NK-92 (cell line): ENCODE measurements at regions not wholly inside any gene's neighbourhood (a gene's known extent, or its start where the extent isn't known, plus 50 kb on each side); places are given as distances from the start of the nearest gene placed in this dataset.

Experiments used
- DNase-seq: peaks from one replicate; lab custom pipeline; 2025; ENCODE audit not compliant: unreplicated experiment; lab: John Stamatoyannopoulos, UW

DNA sequence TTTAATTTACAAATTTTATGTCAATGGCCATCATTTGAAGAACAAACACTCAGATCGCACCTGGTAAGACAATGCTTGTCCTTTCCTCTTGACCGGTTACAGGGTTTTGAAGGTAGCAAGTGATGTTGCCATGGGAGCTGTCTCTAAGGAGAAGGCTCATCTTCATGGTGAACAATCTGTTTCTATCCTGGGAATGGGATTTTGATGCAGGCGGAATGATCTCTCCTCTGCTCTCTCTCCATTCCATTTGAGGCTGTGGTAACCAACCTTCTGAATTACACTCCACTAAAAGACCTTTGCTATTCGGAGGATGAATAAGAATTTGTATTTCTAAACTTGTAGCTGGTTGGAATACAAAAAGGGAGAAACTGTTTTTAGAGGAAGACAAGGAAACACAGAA is 57.9 kb upstream of the SLC5A9 start:
- DNase-seq, result no peak

- no peak for DNase-seq
Observed at GRCh38 chr1:48160486-48161132, 61.9 kb upstream of the SLC5A9 start.

DNA sequence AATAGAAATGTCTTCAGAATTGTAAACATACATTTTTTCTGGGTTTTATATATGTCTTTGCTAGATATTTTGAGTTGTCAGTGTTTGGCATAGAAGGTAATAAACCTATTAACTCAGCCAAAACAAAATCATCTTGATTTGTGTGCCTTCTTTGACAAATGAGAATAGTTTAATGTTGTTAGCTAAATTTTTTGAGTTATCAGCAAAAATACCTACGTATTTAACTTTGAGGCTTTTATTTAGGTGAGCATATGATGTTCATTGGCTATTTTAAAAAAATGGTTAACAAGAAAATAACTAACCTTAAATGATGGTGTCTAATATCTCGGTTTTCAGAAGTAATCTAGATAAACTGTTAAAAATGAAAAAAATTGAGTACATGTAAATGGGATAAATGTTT is 83.2 kb upstream of the SLC5A9 start:
- DNase-seq, result no peak

DNA sequence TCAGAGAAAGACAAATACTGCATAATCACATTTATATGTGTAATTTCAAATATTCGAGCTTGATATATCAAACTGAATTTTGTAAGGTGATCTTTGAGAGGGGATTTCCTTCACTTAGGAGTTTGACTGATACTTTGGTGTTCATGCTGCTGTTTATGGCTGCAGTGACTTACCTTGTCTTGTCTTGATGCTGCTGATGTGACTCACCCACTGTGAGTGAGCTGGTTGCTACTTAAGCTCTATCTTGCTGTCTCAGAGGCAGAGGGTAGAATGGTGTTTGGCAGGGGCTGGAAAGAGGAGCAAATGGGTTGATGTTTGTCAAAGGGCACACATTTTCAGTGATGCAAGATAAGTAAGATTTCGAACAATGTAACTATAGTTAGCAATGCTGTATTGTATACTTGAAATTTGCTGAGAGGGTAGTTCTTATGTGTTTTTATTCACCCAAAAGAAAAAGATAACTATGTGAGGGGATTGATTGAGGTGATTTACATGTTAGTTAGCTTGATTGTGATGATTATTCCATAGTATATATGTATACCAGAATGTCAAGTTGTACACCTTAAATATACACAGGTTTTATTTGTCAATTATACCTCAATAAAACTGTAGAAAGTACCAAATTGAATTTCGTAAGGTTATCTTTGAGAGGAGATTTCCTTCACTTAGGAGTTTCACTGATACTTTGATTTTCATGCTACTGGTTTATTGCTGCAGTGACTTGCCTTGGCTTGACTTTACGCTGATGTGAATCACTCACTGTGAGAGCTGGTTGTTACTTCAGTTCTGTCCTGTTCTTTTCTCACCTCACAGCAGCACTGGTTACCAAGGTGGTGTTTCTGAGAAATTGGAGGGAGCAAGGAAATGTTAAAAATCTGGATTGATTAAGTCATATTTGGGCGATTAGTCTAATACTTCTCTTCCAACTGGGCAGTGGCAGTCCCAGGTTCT is 94.5 kb upstream of the SLC5A9 start:
- DNase-seq, result no peak

GRCh38 chr1:48123647-48124046 is 98.9 kb upstream of the SLC5A9 start:
- no peak for DNase-seq

DNA sequence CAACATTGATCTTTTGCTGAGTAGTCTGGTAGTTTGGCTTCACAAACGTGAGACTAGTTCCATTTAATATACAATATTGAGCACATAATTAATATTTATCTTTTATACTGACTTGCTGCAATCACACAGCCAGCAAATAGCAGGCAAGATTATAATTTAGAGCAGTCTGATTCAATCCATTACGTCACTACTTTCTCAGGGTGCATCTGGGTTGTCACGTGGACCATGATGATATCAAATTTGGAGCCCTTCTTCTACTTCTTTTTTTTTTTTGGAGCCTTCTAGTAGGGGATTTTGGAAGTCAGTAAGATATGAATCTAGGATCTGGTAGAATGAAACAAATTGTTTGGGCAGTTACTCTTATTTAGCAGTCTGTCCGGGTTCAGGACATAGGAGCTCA is 100.6 kb upstream of the SLC5A9 start:
- no peak for DNase-seq

- DNase-seq, result no peak
Observed at GRCh38 chr1:48120621-48121020, 101.9 kb upstream of the SLC5A9 start.

- no peak for DNase-seq
Observed at GRCh38 chr1:48115835-48116234, 106.7 kb upstream of the SLC5A9 start.

- no peak for DNase-seq
Observed at GRCh38 chr1:48114596-48115382, 107.7 kb upstream of the SLC5A9 start.

DNA sequence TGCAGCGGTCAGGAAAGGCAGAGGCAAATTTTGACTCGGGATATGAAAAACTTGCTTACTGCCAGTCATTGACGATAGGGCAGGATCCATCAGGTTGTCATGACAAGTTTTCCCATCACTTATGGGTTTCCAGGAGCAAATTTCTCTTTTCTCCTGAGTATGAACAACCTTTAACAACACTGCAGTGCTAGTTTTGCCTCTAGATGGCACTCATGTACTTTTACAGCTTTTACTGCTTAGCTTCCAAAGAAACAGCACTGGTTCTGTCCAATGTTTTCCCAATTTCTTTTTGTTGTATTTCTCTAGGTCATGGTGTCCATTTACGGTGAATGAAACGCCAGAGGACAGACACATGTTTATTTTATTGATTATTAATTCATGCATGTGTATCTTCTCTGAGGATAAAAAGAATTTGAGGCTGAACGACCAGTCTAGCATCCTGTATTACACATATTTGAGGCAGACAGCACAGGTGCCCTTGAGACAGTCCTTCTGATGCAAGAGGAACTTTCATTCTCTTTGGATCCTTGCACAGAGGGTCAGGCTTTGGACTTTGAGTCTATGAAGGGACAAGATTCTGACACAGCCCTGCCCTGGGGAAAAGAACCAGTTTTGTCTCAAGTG is 112.3 kb upstream of the TRABD2B start:
- no peak for DNase-seq

- no peak for DNase-seq
Observed at GRCh38 chr1:48107516-48107915, 110.3 kb upstream of the TRABD2B start.

DNA sequence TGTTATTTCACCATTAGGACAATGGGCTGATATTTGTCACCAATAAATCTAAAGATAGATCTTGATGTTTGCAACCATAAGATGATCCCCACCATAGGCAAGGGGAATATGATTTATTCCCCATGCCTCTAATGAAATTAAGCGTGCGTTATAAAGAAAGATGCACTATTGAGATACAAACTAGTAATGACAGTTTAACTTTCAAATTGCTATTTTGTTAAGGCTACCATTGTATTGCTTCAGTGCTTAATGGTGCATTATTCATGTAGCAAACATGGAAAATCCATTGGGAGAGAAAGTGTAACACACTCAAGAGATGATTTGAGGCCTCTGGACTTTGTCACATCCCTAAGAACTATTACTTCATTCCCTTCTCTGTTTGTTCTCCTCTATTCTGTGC is 108.9 kb upstream of the TRABD2B start:
- no peak for DNase-seq

DNA sequence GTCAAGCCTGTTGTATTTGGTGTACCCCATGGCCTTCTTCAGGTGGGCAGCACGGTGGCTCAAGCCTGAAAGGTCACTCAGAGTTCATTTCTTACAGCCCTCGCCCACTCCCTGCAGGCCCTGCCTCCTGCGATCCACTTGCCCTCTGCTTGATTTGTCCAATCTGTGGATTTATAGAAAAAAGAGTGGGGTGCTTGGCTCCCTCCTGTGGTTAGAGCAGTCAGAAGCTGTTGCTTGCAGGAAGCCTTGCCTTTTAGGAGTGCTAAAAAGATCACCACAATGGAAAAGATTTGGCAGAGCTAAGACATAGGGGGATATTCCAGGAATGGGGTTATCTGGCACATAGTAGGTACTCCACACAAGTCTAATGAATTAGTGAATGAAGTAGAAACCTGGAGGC is 108.0 kb upstream of the TRABD2B start:
- no peak for DNase-seq

- DNase-seq, result no peak
Observed at GRCh38 chr1:48103495-48103894, 106.3 kb upstream of the TRABD2B start.

DNA sequence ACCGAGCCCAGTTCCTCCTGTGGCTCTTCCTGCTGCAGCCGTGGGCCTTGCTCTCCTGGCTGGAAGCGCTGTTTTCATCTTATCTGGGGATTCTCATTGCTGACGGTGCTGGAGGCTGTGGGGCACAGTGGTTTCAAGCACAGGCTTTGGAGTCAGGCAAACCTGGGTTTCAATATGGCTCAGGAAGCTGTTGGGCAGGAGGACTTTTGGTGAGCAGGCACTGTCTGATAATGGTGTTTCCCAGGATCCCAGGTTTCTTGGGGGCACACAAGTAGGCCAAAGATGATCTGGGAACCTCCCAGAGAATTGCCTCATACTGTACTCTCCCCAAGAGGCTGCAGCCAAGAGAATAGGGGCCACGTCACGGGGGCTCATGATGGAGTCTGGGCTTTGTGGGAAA is 105.6 kb upstream of the TRABD2B start:
- DNase-seq, result no peak

GRCh38 chr1:48099072-48099773 is 102.0 kb upstream of the TRABD2B start:
- DNase-seq, result no peak

DNA sequence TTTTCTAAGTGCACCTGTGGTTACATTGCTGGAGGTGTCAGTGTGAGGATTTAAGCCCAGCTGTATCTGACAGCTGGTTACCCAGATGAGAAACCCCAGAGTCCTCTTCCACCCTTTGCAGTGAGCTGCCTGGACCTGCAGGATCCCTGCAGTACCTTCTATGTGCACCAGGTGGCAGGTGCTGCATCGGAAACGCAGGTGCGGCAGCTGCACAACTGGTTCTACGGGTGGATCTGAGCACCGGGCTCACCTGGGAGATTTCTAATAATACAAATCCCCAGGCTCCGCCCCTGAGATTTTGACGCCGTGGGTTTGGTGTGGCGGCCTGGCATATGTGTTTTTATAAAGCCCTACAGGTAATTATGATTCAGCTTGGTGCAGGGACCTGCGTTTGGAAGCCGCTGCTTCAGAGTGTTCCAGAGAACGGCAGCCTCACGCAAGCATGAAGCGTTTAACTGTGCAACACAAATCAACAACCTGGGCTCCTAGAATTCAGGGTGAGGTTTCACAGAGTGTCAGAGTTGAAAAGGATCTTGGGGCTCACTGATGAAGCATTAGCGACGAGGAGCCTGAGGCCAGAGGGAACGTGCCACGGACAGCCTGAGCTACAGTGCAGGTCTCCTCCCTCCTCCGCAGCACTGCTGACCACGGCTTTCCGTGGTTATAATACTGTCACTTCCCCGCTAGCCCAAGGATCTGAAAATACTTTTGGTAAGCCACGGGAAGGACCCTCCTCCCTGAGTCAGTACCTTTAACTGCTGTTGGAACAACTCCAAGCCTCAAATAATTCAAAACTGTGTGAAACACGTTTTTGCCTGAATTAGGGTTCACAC is 96.7 kb upstream of the TRABD2B start:
- DNase-seq, result peak; percentile 11

GRCh38 chr1:48093147-48093546 is 96.0 kb upstream of the TRABD2B start:
- no peak for DNase-seq

- DNase-seq, result no peak
Observed at GRCh38 chr1:48092401-48092800, 95.2 kb upstream of the TRABD2B start.
